HG03342 (cell line): ENCODE measurements at regions not wholly inside any gene's neighbourhood (a gene's known extent, or its start where the extent isn't known, plus 50 kb on each side); places are given as distances from the start of the nearest gene placed in this dataset.
"Not testable (repeated sequence)": the region's sequence is repeated elsewhere in the genome, so short reads cannot be mapped to it uniquely, and the experiment has no call there.

Experiments
- ATAC-seq: cut with Tn5 transposase; IDR thresholded peaks from one replicate; pipeline ENCODE4 v1.9.1; 2021; ENCODE audit warnings: mild to moderate bottlenecking, moderate library complexity; ENCODE audit not compliant: unreplicated experiment

DNA sequence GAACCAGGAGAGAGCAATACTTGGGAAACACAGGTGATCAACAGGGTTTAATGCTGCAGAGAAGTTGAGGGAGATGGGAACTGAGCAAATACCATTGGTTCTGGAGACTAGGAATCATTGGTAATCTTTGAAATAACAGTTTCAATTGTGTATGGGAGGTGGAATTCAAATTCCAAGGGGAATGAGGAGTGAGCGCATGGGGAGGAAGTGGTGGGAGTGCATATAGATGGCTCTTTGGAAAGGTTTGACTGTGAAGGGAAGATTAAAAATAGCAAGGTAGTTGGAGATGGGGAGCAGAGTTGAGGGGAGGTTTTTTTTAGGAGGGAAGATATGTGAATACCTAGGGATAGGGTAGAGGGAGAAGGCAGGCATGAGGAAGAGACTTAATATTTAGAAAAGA is 51.1 kb upstream of the ROPN1 start:
- no peak for ATAC-seq

DNA sequence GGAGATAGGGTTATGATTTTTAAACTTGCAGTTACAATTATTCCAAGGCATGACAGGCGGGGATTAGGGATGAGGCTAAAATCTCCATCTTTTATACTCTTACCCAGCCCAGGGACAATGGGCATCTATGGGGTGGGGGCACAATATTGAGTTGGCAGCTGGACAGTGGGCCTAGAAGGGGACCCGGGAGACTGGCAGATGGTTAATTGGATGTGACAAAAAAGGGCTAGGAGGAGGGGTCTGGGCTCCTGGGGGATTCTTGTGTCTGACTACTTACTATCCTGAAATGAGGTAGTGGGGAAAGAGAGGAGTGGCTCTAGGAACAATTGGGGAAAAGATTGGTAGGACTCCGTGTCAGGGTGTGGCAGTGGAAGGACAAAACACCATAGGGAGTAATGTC is 53.0 kb upstream of the ROPN1 start:
- ATAC-seq = no peak

DNA sequence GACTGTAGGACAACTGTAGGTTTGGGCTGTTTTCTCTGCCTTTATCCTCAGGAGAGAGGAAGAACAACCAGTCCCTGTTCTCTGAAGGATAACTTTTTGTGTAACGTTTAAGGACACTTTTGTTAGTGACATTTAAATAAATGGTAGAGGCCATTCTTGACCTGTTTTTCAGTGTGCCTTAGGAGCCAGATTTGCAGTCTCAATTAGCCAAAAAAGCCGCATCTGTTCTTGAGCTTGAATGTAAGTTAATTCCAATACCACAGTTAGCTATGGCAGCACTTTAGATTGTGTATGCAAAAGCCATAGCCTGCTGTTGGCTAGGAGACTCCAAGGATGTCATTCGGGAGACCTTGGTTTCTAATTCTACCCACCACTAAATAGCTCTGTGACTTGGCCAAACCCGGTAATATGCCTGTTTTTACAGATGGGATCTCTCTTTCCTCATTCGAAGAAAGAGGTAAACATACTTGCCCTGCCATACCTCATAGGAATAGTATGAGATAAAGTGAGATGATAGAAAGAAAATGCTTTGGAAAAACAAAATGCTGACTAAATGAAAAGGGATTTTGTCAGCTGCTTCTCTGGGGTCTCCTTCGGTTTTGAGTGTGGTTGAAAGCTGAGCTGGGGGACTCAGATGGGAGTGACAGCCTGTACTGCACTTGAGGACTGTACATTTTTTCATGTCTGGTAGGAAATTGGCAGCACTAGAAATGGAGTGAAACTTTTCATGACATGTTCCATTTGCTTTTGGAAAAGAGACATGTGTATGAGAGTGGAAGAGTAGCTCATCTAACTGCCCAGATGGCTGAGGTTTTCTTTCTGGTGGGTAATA is 57.3 kb upstream of the ROPN1 start:
- no peak for ATAC-seq

DNA sequence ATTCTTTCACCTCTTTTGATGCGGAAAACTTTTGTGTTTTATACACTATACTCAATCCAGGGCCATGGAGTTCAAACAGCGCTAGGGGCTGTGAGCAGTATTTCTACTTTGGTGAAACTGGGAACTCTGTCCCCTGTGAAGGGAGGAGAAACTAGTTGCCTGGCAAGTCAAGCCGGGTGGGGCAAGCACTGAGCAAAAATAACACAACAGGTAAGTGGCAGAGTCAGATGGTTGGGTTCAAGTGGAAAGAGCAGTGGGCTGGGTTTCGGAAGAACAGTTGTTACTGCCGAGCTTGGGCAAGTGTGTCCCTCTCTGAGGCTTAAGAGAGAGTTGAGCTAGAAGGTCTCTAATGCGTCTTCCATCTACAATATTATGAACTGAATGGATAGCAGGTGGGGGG is 59.7 kb upstream of the ROPN1 start:
- no peak for ATAC-seq

DNA sequence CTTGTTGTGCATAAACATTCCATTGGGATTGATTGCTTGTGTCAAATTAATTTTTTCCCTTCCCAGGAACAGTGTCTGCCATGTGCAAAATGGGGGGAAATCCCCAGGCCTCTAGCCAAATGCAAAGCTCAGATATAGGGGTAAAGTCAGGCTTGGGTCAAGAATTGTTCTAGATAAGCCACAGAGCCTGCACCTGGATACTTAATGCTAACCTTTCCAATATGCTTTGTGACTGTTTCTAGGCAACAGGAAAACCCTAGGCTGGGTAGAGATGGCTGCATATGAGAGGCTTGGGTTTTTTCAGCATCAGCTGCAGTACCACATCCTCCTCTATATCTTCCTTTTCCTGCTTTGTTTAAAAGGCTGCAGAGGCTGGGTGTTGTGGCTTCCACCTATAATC is 61.9 kb upstream of the ROPN1 start:
- no peak for ATAC-seq

DNA sequence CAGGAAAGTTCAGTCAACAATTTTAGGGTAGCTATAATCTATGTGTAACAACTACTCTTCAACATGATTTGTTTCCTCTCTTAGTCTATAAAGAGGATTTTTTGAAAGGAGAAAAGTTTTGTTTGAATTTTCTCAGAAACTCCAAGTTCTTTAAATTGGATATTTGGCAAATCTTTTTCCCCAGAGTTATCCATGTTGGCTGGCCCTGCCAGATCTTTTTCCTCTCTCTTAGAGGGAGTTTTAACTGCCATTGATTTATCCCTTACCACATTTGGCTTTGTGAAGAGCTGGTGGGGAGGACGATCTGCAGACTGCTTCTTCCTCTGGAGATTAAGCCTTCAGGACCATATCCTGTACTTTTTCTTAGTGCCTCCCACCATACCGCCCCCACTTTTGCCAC is 64.9 kb upstream of the ROPN1 start:
- no peak for ATAC-seq

DNA sequence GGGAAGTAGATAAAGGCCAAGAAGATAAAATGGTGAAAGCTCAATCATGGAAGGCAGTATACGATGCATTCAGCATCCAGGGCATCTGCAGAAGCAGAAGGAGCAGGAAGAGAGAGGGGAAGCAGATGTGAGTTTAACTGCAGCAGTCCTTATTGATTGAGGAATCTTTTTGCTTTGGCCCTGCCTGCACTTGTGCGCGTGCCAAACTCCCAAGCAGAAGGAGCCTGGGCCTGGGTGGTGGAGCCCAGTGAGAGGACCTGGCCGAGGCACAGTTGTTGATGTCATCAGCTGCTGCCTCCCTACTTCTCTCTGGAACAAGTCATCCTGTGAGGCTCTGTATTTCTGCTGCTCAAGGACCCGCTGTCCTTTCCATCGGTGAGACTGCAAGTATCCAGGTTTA is 65.5 kb upstream of the ROPN1 start:
- no peak for ATAC-seq

DNA sequence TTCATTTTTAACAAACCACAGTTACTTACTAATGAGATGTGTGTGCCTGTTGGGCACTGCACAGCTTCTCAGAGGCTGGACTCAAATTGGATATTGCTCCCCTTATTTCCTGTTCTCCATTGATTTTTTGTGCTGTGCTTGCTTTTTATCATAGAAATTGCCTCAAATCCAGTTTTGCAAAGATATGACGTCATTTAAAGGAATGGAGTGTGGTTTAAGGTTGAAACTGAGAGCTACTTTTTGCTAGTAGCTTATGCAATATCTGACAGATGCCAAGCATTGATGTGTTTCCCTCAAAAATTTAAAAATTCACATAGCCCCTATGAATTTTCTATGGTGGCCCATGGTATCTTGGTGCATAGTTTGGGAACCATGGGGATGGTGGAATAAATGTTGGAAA is 67.7 kb upstream of the ROPN1 start:
- no peak for ATAC-seq

DNA sequence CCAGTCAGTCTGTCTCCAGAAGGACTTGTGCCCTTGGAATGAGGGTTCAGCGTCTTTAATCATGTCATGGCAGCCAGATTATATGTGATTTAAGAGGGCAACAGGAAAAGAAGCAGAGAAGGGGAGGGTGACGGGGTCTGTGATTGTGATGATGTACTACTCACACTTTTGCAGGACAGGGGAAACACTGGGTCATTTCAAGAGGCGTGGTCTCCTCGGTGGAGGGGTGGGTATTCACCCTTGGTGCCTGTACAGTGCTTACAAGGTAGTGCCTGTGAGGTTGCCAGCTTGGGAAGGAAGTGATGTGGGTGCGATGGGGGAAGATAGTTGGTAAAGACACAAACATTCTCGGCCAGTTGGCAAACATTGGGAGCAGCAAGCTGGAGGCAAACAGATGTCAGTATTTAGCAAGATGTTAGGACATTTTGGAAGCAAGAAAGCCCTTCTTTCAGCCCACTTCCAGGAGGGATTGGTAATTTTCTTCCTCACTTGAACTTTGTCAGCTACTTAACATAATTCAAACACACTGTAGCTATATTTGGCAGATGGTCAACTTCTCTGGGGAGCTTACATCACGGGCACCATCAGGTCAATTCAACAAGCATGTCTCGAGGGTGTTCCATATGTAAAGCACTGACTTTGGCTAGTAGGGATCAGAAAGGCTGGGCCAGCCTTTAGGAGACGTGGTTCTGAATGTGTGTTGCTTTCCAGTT is 71.4 kb upstream of the ROPN1 start:
- no peak for ATAC-seq

DNA sequence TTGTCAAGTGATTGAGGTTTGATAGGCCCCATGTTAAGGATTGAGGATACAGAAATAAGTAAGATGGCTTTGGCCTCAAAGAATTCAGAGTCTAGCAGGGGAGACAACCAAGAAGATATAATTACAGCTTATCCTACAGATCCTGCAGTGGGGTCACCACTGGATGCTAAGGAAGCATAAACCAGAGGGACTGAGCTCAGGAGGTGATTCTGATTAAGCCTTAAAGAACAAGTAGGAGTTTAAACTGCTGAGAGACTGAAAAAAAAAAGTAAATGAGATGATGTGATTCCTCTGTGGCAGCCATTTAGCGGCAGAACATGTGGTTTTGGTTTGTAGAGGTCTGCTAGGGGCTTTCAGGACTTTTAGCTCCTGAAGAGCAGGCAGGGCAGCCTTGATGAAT is 72.1 kb upstream of the ROPN1 start:
- no peak for ATAC-seq

DNA sequence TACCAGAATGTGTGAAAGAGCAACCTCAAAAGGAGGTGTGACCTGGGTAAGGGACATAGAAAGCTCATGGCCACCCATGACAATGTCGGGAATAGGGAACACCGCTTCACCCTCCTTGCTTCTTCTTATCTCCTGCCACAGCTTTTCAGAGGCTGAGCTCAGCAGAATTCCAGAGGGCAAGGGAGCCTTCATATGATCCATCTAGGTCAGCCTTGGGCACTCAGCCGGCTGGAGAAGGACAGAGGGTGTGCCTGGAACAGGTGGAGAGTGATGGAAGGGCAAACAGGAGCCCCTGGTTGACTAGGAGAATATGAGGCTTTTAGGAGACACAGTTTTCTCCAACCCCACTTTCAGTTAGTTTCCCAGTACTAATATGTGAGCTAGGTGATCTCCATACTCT is 74.6 kb upstream of the ROPN1 start:
- ATAC-seq = not testable (repeated sequence)

DNA sequence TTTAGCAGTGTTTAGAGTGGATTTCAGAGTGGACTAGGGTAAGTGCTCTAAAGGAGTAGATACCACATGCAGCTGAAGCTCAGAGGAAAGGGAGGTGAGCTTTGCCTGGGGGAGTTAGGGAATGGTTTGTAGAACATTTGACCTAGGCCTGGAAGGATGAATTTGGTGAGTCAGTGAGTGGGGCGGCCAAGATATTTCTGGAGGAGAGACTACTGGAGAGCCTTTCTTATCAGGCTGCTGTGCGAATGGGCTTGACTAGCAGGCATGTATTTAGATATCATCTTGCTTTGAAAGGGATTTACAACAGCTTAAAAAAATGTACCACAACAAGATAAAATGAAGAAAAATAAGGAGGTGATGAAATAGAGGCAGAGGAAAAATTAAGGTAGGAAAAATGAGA is 77.8 kb upstream of the ROPN1 start:
- ATAC-seq = not testable (repeated sequence)

DNA sequence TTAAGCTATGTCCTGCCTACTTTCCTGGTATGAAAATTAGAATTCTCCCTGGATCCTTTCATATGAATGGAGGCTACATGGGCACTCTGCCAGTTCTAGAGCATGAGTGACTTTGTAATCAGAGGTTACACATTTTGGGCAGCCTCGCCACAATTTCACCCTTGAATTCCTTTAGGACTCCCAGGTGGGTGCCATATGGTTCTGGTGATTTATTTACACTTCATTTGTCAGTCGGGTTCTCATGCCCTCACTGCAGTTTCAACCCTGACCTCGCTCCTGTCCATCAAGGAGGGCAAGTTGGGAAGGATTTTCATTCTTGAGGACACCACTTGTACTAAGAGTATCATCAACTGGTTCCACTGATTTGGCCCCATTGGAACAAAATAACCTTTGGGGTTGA is 83.2 kb upstream of the ROPN1 start:
- ATAC-seq = not testable (repeated sequence)

DNA sequence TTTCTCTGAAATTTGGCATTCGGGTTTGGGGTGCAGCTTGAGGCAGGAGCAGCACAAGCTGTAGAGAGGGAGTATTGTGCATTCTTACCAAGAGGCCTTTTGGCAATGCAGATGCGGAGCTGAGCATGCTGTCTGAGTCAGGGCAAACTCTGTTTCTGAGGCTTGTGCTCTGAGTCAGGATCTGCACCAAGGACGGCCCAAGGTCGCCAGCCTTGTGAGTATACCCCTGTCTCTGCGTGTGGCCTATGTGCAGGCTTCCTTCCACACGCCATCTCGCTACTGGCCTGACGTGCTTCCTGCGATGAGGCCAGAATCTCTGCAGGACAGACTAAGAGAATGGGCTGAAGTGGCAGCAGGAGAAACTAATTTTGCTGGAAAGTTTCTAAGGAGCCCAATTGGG is 83.8 kb upstream of the ROPN1 start:
- ATAC-seq = no peak

DNA sequence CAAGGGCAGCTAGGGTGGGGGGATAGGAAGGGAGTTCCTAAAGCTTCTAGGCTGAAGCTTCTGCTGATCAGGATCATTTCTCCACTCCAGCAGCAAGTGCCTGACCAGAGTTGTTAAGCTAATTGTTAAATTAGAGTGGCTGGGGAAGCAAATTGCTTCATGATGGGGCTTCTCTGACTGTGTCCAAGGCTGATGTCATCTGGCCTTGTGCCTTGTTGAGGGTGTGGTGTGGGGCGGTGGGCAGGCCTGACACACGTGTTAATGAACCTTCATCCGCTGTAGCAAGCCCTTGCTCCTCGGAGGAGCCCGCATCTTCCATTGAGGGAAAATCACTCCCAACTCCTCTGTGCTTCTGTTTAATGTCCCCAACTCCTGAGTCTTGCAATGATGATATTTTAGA is 84.3 kb upstream of the ROPN1 start:
- no peak for ATAC-seq

DNA sequence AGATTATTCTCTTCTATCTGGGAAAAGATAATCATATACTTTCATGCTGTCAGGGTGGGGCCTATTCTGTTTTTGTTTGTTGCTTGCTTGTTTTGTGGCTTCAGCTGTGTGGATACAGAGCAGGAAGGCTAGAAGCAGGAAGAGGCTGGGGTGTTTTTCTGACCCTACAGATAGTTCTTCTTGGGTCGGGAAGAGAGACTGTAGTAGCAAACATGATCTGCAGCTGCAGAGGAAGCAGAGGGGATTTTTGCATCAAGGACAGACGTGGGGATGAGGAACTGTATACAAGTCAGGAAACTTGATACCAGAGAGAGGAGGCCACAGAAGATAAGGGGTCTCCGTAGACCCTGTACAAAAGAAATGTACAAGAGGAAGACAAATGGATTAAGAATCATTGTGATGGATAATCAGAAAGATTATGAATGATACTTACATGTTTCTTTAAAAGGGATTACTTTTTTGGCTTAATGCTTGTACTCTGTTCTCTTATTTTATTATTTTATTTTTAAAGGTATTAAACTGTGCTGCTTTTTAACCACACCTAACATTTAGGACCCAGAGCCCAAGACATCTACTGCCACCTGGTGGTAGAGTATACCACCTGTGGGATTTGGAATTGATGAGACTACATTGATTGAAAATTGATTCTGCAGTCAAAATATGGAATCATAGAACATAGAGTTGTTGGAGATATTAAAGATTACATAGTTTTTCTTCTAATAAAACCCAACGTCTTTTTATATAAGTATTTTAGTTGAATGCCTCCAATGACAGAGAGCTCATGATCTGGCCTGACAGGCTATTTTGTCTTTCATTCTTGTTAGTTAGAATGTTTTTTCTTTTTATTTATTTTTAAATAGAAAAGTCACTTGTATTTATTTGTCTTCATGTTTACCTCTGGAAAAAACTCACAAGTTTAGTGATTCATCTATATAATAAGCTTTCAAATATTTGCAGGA is 87.3 kb upstream of the ROPN1 start:
- ATAC-seq = no peak

DNA sequence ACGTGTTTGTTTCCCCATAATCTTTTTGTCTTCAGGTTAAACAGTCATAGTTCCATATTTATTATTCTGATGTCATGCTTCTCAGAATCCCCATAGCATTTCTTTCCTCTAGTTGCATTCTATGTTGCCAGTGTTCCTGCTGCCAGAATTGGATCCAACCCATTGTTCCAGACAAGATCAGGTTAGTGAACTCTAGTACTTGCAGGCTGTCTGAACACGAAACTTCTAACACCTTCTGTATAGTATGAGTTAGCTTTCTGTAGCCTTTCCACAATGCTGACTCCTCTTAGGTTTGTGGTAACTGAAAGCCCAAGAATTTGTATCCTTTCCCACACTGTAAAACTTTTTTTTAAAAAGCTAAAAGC is 88.0 kb upstream of the ROPN1 start:
- ATAC-seq = no peak

DNA sequence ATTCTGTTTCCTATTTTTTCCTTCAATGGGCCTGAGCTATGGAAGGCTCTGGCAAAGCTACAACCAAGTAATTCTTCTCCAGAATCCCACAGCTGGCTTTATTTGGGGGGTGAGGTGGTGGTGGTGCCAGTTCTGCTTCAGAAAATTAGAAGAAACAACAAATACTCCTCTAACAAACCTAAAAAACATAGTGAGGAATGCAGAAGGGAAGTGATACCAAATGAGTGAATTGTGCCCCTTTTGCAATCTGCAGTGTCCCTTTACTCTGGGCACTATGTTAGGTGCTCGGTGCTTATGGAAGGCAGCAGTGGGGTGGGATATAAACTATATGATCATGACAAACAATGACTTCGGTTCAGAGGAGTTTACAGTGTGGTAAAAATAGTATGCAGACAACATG is 90.4 kb upstream of the ROPN1 start:
- no peak for ATAC-seq

DNA sequence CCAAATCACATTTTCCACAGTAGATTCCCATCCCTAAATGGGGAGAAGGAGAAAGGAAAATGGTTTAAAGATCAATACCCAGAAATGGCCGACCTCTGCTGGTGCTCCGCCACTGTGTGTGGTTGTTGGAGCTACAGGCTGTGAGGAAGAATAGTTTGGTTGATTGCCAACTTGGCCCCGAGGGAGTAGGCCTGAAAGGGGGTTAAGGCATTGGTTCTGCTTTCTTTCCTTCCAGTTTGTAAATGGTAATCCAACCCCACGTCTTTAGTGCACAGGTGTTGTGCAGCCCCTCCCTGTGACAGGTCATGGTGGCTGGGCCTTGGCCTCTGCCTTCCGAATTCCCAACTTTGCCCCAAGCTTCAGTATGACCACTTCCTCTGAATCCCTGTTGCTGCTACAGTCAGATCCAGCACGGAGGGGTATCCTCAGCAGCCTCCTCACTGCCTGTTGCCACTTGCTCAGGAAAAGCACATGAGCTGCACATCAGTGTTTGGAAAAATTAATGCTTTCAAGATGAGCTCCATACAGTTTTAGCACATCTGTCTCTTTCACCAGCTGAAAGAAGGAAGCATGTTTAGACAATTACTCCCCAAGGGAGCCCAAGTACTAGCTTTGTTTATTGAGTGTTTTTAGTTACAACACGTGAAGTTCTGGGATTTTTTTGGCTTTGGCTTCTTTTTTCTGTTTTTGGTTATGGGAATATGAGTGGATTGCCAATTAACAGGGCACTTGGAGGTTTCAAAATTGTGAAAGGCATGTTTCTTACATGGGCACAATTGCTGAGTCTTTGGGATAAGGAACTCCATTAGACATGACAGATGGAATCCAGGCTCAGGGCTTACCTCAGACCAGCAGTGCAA is 92.3 kb upstream of the ROPN1 start:
- ATAC-seq = no peak

DNA sequence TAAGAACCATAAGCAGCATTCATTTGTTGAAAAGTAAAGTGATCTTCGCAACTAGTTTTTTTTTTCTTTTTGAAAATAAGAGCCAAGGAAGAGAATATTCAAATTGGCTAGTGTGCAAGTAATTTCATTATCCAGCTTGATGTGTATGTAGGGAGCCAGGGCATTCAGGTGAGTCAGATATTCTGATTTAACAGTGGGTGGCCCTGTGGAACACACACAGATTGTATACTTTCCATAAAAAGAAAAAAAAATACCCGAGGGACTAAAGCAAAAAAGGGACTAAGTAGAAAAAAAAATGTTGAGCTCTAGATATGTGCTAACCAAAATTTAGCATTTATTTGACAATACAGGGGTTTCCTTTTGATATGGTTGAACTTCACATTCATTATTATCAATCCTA is 96.9 kb upstream of the ROPN1 start:
- no peak for ATAC-seq

DNA sequence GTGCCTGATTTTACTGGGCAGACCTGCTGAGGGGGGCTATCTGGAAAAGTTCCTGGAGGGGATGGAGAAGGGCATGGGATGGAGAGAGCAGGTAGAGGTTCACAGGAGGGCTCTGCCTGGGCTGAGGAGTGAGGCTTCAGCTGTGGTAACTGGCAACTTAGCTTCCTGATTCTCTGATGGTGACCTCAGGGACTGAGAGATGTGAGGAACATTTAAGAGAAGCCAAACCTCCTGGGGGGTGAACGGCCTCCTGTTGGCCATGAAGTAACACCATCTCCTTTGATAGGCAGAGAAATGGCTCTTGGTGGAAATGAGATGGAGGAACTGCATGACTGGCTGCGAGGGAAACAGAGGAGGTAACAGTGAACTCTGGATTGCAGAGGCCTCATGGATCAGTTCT is 97.3 kb upstream of the ROPN1 start:
- no peak for ATAC-seq
